MM.1S (cell line): ENCODE measurements at regions not wholly inside any gene's neighbourhood (a gene's known extent, or its start where the extent isn't known, plus 50 kb on each side); places are given as distances from the start of the nearest gene placed in this dataset.
"Not testable (repeated sequence)": the region's sequence is repeated elsewhere in the genome, so short reads cannot be mapped to it uniquely, and the experiment has no call there.

Experiments
- CTCF ChIP-seq: fragments of 300-600 bp; sonication (generic); IDR thresholded peaks from 2 replicates; pipeline ENCODE4 v1.5.1; 2016; ENCODE audit warnings: antibody characterized with exemption, low read length, mixed read lengths
- EZH2phosphoT487 ChIP-seq: fragments of 300-600 bp; sonication (generic); IDR thresholded peaks from 2 replicates; pipeline ENCODE4 v1.6.1; 2018; ENCODE audit warnings: antibody characterized with exemption, low read length

DNA sequence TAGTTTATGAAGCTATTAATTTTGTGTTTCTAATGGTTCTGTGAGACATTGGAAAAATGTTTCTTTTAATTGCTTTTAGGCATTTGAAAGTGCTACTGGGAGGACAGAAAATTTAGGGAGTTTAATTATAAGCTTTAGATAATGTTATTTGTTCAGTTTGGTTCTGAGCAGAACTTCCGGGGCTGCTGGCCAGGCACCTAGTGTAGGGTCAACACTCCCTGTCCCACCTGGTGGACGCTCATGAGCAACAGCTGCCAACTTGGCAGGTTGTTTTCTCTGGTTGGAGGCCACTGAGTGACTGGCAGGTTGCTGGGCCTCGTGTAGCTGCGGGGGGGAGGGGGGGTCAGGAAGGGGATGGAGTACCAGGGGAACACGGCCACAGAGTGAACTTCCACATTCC, 250.2 kb downstream of the RTP5 start:
- not testable (repeated sequence) for TF ChIP-seq CTCF, EZH2phosphoT487
